AG04450 (cell line): ENCODE measurements at regions not wholly inside any gene's neighbourhood (a gene's known extent, or its start where the extent isn't known, plus 50 kb on each side); places are given as distances from the start of the nearest gene placed in this dataset.

Experiments
- CTCF ChIA-PET: fragments of 300-600, 350-600 bp; formaldehyde crosslinking; extraction: SDS; loops from one replicate; lab custom pipeline; 2022; ENCODE audit warnings: antibody characterized with exemption, inconsistent platforms; lab: Charles Lee
- POLR2A ChIA-PET: fragments of 350-600 bp; formaldehyde crosslinking; extraction: SDS; loops from one replicate; lab custom pipeline; 2021; ENCODE audit warnings: antibody characterized with exemption, inconsistent platforms; lab: Yijun Ruan, JAX
- DNase-seq: peaks from one replicate; pipeline ENCODE4 v3.0.0-alpha.2; 2011; ENCODE audit warnings: low read depth, low spot score
- H3K27ac ChIP-seq: one replicate; pipeline ENCODE4 v1.5.1; 2012; ENCODE audit warnings: low read depth, low read length, control low read depth
- H3K27me3 ChIP-seq: one replicate; pipeline ENCODE4 v1.6.0; 2012; ENCODE audit warnings: low read length; ENCODE audit not compliant: control insufficient read depth, insufficient read depth
- H3K4me3 ChIP-seq: 2 replicates; pipeline ENCODE4 v1.5.1; 2011; ENCODE audit warnings: mild to moderate bottlenecking, low read depth, low read length, control low read depth
- H3K9me3 ChIP-seq: 2 replicates; pipeline ENCODE4 v1.5.1; 2012; ENCODE audit warnings: low read length; ENCODE audit not compliant: control insufficient read depth, insufficient read depth
- CTCF ChIP-seq: IDR thresholded peaks from 2 replicates; pipeline ENCODE4 v1.5.1; 2011; ENCODE audit warnings: low read depth, low read length, control low read depth, inconsistent platforms

- no peak for DNase-seq
- no peak overlapping the region for H3K4me3 ChIP-seq
- no peaks in the 10 kb centered on the region for H3K9me3 ChIP-seq
- TF ChIP-seq CTCF: no peak
- H3K27me3 ChIP-seq: no peaks in the 10 kb centered on the region
- H3K27ac ChIP-seq: no peak overlapping the region
- ChIA-PET POLR2A (no interaction called here), CTCF (no interaction called here)
Measured at GRCh38 chrX:82648062-82648461, 860.0 kb upstream of the POU3F4 start.

GRCh38 chrX:82649645-82650044, 858.4 kb upstream of the POU3F4 start:
- TF ChIP-seq CTCF: no peak
- H3K4me3 ChIP-seq: no peak overlapping the region
- DNase-seq: no peak
- ChIA-PET POLR2A (no interaction called here), CTCF (no interaction called here)
- no peaks in the 10 kb centered on the region for H3K27me3 ChIP-seq
- H3K9me3 ChIP-seq: no peaks in the 10 kb centered on the region
- no peak overlapping the region for H3K27ac ChIP-seq

- no peak for DNase-seq
- Histone ChIP-seq H3K27me3 (no peaks in the 10 kb centered on the region), H3K9me3 (no peaks in the 10 kb centered on the region), H3K27ac (no peak overlapping the region), H3K4me3 (no peak overlapping the region)
- no peak for TF ChIP-seq CTCF
- ChIA-PET CTCF (no interaction called here), POLR2A (no interaction called here)
Measured at GRCh38 chrX:82658492-82658891, 849.6 kb upstream of the POU3F4 start.

- TF ChIP-seq CTCF: no peak
- Histone ChIP-seq H3K27ac (no peak overlapping the region), H3K4me3 (no peak overlapping the region), H3K9me3 (no peaks in the 10 kb centered on the region), H3K27me3 (no peaks in the 10 kb centered on the region)
- CTCF ChIA-PET: no interaction called here
- POLR2A ChIA-PET: no interaction called here
- no peak for DNase-seq
Measured at GRCh38 chrX:82666355-82666754, 841.7 kb upstream of the POU3F4 start.

- Histone ChIP-seq H3K4me3 (no peak overlapping the region), H3K27ac (no peak overlapping the region), H3K9me3 (no peaks in the 10 kb centered on the region), H3K27me3 (no peaks in the 10 kb centered on the region)
- ChIA-PET POLR2A (no interaction called here), CTCF (no interaction called here)
- DNase-seq: no peak
- TF ChIP-seq CTCF: no peak
Measured at GRCh38 chrX:82675104-82675503, 833.0 kb upstream of the POU3F4 start.
